ENCODE measurements at regions not wholly inside any gene's neighbourhood (a gene's known extent, or its start where the extent isn't known, plus 50 kb on each side); places are given as distances from the start of the nearest gene placed in this dataset.

GRCh38 chr16:73262931-73263330 is 215.0 kb upstream of the ZFHX3 start:
- TF ChIP-seq, protein P1, sequence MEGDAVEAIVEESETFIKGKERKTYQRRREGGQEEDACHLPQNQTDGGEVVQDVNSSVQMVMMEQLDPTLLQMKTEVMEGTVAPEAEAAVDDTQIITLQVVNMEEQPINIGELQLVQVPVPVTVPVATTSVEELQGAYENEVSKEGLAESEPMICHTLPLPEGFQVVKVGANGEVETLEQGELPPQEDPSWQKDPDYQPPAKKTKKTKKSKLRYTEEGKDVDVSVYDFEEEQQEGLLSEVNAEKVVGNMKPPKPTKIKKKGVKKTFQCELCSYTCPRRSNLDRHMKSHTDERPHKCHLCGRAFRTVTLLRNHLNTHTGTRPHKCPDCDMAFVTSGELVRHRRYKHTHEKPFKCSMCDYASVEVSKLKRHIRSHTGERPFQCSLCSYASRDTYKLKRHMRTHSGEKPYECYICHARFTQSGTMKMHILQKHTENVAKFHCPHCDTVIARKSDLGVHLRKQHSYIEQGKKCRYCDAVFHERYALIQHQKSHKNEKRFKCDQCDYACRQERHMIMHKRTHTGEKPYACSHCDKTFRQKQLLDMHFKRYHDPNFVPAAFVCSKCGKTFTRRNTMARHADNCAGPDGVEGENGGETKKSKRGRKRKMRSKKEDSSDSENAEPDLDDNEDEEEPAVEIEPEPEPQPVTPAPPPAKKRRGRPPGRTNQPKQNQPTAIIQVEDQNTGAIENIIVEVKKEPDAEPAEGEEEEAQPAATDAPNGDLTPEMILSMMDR (IDR thresholded peaks at IDR 0.05 in 8 of 11, conservative IDR thresholded peaks at IDR 0.05 in 3 of 11), result no peak
- TF ChIP-seq POLR2A (IDR thresholded peaks at IDR 0.05), result no peak

Measured in spleen (tissue), 7 donors.